ENCODE measurements at regions not wholly inside any gene's neighbourhood (a gene's known extent, or its start where the extent isn't known, plus 50 kb on each side); places are given as distances from the start of the nearest gene placed in this dataset.

GRCh38 chr7:118132764-118133163, 51.2 kb upstream of the LSM8 start:
- TF ChIP-seq FOXM1 (IDR thresholded peaks at IDR 0.05; ENCODE audit: low read depth, low read length) (no peak), NRF1 (conservative IDR thresholded peaks at IDR 0.05; ENCODE audit: low read depth, low read length) (no peak), POLR2AphosphoS5 (IDR thresholded peaks at IDR 0.05; ENCODE audit: low read length) (no peak), ATF7 (IDR thresholded peaks at IDR 0.05; ENCODE audit: low read depth) (no peak), CBX3 (IDR thresholded peaks at IDR 0.05; ENCODE audit: borderline replicate concordance, low read depth) (no peak), CTCF (IDR thresholded peaks at IDR 0.05 in 2 of 3, conservative IDR thresholded peaks at IDR 0.05 in 1 of 3; ENCODE audit: control insufficient read depth in 2 of 3, extremely low read depth in 1 of 3, insufficient read depth in 1 of 3, low read depth in 3 of 3, low read length in 3 of 3) (no peak), SRF (IDR thresholded peaks at IDR 0.05; ENCODE audit: low read depth in 2 of 2, low read length in 2 of 2) (no peak)
